Keratinocyte (primary cell): ENCODE measurements at regions not wholly inside any gene's neighbourhood (a gene's known extent, or its start where the extent isn't known, plus 50 kb on each side); places are given as distances from the start of the nearest gene placed in this dataset.

Experiments used
- DNase-seq: peaks from one replicate; pipeline ENCODE4 v3.0.0-alpha.2; 2011; ENCODE audit warnings: low read depth, missing footprints, low spot score
- FAIRE-seq: peaks from 2 replicates; lab custom pipeline; 2011; peaks lifted over from hg19 to GRCh38; lab: Jason Lieb, UNC
- H2AFZ ChIP-seq: 2 replicates; pipeline ENCODE4 v1.6.0; 2012; ENCODE audit warnings: low read length, control low read depth, inconsistent platforms; ENCODE audit not compliant: control insufficient read depth
- H3K27ac ChIP-seq: 2 replicates; pipeline ENCODE4 v1.5.1; 2011; ENCODE audit warnings: low read length; ENCODE audit not compliant: control insufficient read depth, insufficient read depth
- H3K27me3 ChIP-seq: 3 replicates; pipeline ENCODE4 v1.6.0; 2011; ENCODE audit warnings: low read length; ENCODE audit not compliant: control insufficient read depth, insufficient read depth; ENCODE audit errors: extremely low read depth
- H3K36me3 ChIP-seq, 2 experiments: 2 replicates in 1 of 2; 3 replicates in 1 of 2; pipeline ENCODE4 v1.5.1; 2011; ENCODE audit warnings: low read length in 2 of 2, mild to moderate bottlenecking in 1 of 2; ENCODE audit not compliant: control insufficient read depth in 2 of 2, insufficient read depth in 2 of 2; ENCODE audit errors: extremely low read depth in 1 of 2
- H3K4me1 ChIP-seq: 3 replicates; pipeline ENCODE4 v1.5.1; 2011; ENCODE audit warnings: low read length; ENCODE audit not compliant: control insufficient read depth, insufficient read depth; ENCODE audit errors: extremely low read depth
- H3K4me2 ChIP-seq: 3 replicates; pipeline ENCODE4 v1.6.0; 2011; ENCODE audit warnings: low read depth, low read length; ENCODE audit not compliant: control insufficient read depth, insufficient read depth; ENCODE audit errors: extremely low read depth
- H3K4me3 ChIP-seq, 3 experiments: fragments of 200-600 bp in 1 of 3; sonication (generic) in 1 of 3; 2 replicates in 2 of 3; 3 replicates in 1 of 3; pipeline ENCODE4 v1.5.1; 2011 to 2016; ENCODE audit warnings: low read length in 3 of 3, mild to moderate bottlenecking in 3 of 3, control low read depth in 2 of 3, inconsistent platforms in 1 of 3, low read depth in 1 of 3, mixed read lengths in 1 of 3, mixed run types in 1 of 3, moderate library complexity in 1 of 3; ENCODE audit not compliant: control insufficient read depth in 2 of 3, insufficient read depth in 2 of 3; ENCODE audit errors: extremely low read depth in 1 of 3
- H3K79me2 ChIP-seq: 2 replicates; pipeline ENCODE4 v1.6.0; 2012; ENCODE audit warnings: low read length; ENCODE audit not compliant: control insufficient read depth, insufficient read depth
- H3K9ac ChIP-seq: 3 replicates; pipeline ENCODE4 v1.6.0; 2011; ENCODE audit warnings: low read length; ENCODE audit not compliant: control insufficient read depth, insufficient read depth; ENCODE audit errors: extremely low read depth
- H3K9me1 ChIP-seq: 3 replicates; pipeline ENCODE4 v1.6.0; 2011; ENCODE audit warnings: low read length; ENCODE audit not compliant: control insufficient read depth, insufficient read depth; ENCODE audit errors: extremely low read depth
- H3K9me3 ChIP-seq: 2 replicates; pipeline ENCODE4 v1.5.1; 2012; ENCODE audit warnings: low read depth, low read length; ENCODE audit not compliant: control insufficient read depth
- H4K20me1 ChIP-seq: 3 replicates; pipeline ENCODE4 v1.6.0; 2011; ENCODE audit warnings: low read length; ENCODE audit not compliant: control insufficient read depth, insufficient read depth; ENCODE audit errors: extremely low read depth
- CTCF ChIP-seq, 3 experiments: IDR thresholded peaks in 1 of 3; conservative IDR thresholded peaks in 1 of 3; optimal IDR thresholded peaks in 1 of 3; 2 replicates in 2 of 3; 3 replicates in 1 of 3; pipeline versions ENCODE3 to v1.5.1; 2011; ENCODE audit warnings: low read length in 3 of 3, mild to moderate bottlenecking in 3 of 3, moderate library complexity in 2 of 3, control low read depth in 1 of 3, inconsistent platforms in 1 of 3; ENCODE audit not compliant: insufficient read depth in 2 of 3; ENCODE audit errors: extremely low read depth in 1 of 3
- EZH2 ChIP-seq: IDR thresholded peaks from one replicate; pipeline ENCODE4 v1.6.1; 2012; ENCODE audit warnings: inconsistent platforms, mild to moderate bottlenecking, low read length, moderate library complexity
- dilution Hi-C: fragments of 300-500 bp; cut with MboI; formaldehyde crosslinking; loops from one replicate; pipeline ENCODE4 v1.7.0; 2020; ENCODE audit warnings: low sequenced_read_pairs; ENCODE audit not compliant: extremely low pct_ligation_motif_present

GRCh38 chr2:77767388-77768076 lies 245.4 kb upstream of the LRRTM4 start:
- Histone ChIP-seq H3K9me3 (peaks cover 6% of the 10 kb centered on the region), H4K20me1 (no peaks in the 10 kb centered on the region), H3K79me2 (no peaks in the 10 kb centered on the region), H3K9ac (no peak overlapping the region), H3K27ac (no peak overlapping the region), H3K4me1 (no peaks in the 10 kb centered on the region), H2AFZ (no peak overlapping the region), H3K27me3 (no peaks in the 10 kb centered on the region), H3K4me3 (no peak overlapping the region), H3K4me2 (no peak overlapping the region), H3K9me1 (no peaks in the 10 kb centered on the region), H3K36me3 (no peaks in the 10 kb centered on the region)
- TF ChIP-seq CTCF (optimal IDR thresholded peaks at IDR 0.05 in 1 of 3, IDR thresholded peaks at IDR 0.05 in 1 of 3, conservative IDR thresholded peaks at IDR 0.05 in 1 of 3; ENCODE audit: extremely low read depth in 1 of 3, insufficient read depth in 2 of 3, low read length in 3 of 3) (no peak), EZH2 (no peak)
- dilution Hi-C loops = no loop called here
- no peak for DNase-seq
- no peak for FAIRE-seq

- Histone ChIP-seq H3K4me1 (no peaks in the 10 kb centered on the region), H3K36me3 (no peaks in the 10 kb centered on the region), H3K79me2 (no peaks in the 10 kb centered on the region), H3K4me2 (no peak overlapping the region), H3K9me3 (peaks cover 6% of the 10 kb centered on the region), H3K9ac (no peak overlapping the region), H3K4me3 (no peak overlapping the region), H3K27ac (no peak overlapping the region), H3K27me3 (no peaks in the 10 kb centered on the region), H2AFZ (no peak overlapping the region), H4K20me1 (no peaks in the 10 kb centered on the region), H3K9me1 (no peaks in the 10 kb centered on the region)
- DNase-seq = no peak
- FAIRE-seq = no peak
- dilution Hi-C loops = no loop called here
- TF ChIP-seq EZH2 (no peak), CTCF (optimal IDR thresholded peaks at IDR 0.05 in 1 of 3, IDR thresholded peaks at IDR 0.05 in 1 of 3, conservative IDR thresholded peaks at IDR 0.05 in 1 of 3; ENCODE audit: extremely low read depth in 1 of 3, insufficient read depth in 2 of 3, low read length in 3 of 3) (no peak)
These were observed 246.3 kb upstream of the LRRTM4 start for GRCh38 chr2:77768508-77768907.
